IMR-90 (cell line): ENCODE measurements at regions not wholly inside any gene's neighbourhood (a gene's known extent, or its start where the extent isn't known, plus 50 kb on each side); places are given as distances from the start of the nearest gene placed in this dataset.

Experiments used
- ATAC-seq: fragments of 200-7000 bp; cut with Tn5 transposase; 2 replicates; pipeline ENCODE4 v1.9.1; 2020; ENCODE audit warnings: low read depth, mild to moderate bottlenecking, moderate library complexity
- BruUV-seq: library from RNA; stranded (reverse); fragments of 400-500 nt; replicated peaks from 2 replicates; lab custom pipeline; 2021; lab: Mats Ljungman, UMichigan
- CTCF ChIA-PET: fragments of 300-600 bp; formaldehyde crosslinking; extraction: SDS; loops from one replicate; lab custom pipeline; 2021; ENCODE audit warnings: antibody characterized with exemption; lab: Yijun Ruan, JAX
- POLR2A ChIA-PET: fragments of 300-600 bp; sonication (Branson Sonifier 250); formaldehyde crosslinking; loops from one replicate; lab custom pipeline; 2022; ENCODE audit warnings: antibody characterized with exemption; ENCODE audit not compliant: unreplicated experiment; lab: Charles Lee
- DNase-seq: peaks from one replicate; pipeline ENCODE4 v3.0.0; 2013
- H2AFZ ChIP-seq: replicated peaks from 2 replicates; pipeline ENCODE3; 2013; ENCODE audit warnings: low read length, mild to moderate bottlenecking; ENCODE audit not compliant: poor library complexity
- H2AK5ac ChIP-seq: 2 replicates; pipeline ENCODE4 v1.6.1; 2013; ENCODE audit warnings: low read depth, low read length, inconsistent platforms
- H2AK9ac ChIP-seq: replicated peaks from 2 replicates; pipeline ENCODE3; 2013; ENCODE audit warnings: mild to moderate bottlenecking, low read depth, low read length, moderate library complexity; ENCODE audit not compliant: poor library complexity
- H2BK120ac ChIP-seq: 2 replicates; pipeline ENCODE4 v1.6.1; 2013; ENCODE audit warnings: low read depth, low read length, inconsistent platforms
- H2BK15ac ChIP-seq: 3 replicates; pipeline ENCODE4 v1.6.1; 2013; ENCODE audit warnings: low read depth, low read length, inconsistent platforms
- H2BK20ac ChIP-seq: 2 replicates; pipeline ENCODE4 v1.6.1; 2013; ENCODE audit warnings: low read depth, mild to moderate bottlenecking, inconsistent platforms, low read length, moderate library complexity
- H2BK5ac ChIP-seq: 2 replicates; pipeline ENCODE4 v1.6.1; 2013; ENCODE audit warnings: mild to moderate bottlenecking, low read depth, low read length, inconsistent platforms; ENCODE audit not compliant: poor library complexity, severe bottlenecking
- H3K14ac ChIP-seq: replicated peaks from 2 replicates; pipeline ENCODE4 v1.6.1; 2013; ENCODE audit warnings: low read depth, low read length, inconsistent platforms
- H3K18ac ChIP-seq: 2 replicates; pipeline ENCODE4 v1.6.1; 2013; ENCODE audit warnings: low read depth, low read length, control low read depth
- H3K23ac ChIP-seq: 2 replicates; pipeline ENCODE4 v1.6.1; 2013; ENCODE audit warnings: low read depth, low read length, inconsistent platforms
- H3K27ac ChIP-seq: 2 replicates; pipeline ENCODE4 v1.5.1; 2013; ENCODE audit warnings: mild to moderate bottlenecking, control low read depth, low read length; ENCODE audit not compliant: insufficient read depth
- H3K27me3 ChIP-seq: 2 replicates; pipeline ENCODE4 v1.6.1; 2013; ENCODE audit warnings: low read length; ENCODE audit not compliant: control insufficient read depth, insufficient read depth
- H3K36me3 ChIP-seq: 2 replicates; pipeline ENCODE4 v1.6.1; 2013; ENCODE audit warnings: low read length, mixed read lengths; ENCODE audit not compliant: control insufficient read depth, insufficient read depth
- H3K4ac ChIP-seq: 2 replicates; pipeline ENCODE4 v1.6.1; 2013; ENCODE audit warnings: low read depth, low read length, inconsistent platforms
- H3K4me1 ChIP-seq: 2 replicates; pipeline ENCODE4 v1.6.1; 2013; ENCODE audit warnings: low read length, mixed read lengths; ENCODE audit not compliant: control insufficient read depth, insufficient read depth
- H3K4me2 ChIP-seq: 2 replicates; pipeline ENCODE4 v1.6.1; 2013; ENCODE audit warnings: low read depth, mild to moderate bottlenecking, control low read depth, low read length, moderate library complexity
- H3K4me3 ChIP-seq: 2 replicates; pipeline ENCODE4 v1.5.1; 2013; ENCODE audit warnings: low read depth, mild to moderate bottlenecking, control low read depth, low read length, moderate library complexity; ENCODE audit not compliant: insufficient read depth
- H3K56ac ChIP-seq: 2 replicates; pipeline ENCODE4 v1.6.1; 2013; ENCODE audit warnings: low read length, inconsistent platforms; ENCODE audit not compliant: insufficient read depth; ENCODE audit errors: extremely low read depth
- H3K79me1 ChIP-seq, 2 experiments: 2 replicates each; pipeline ENCODE4 v1.6.1; 2013; ENCODE audit warnings: low read length in 2 of 2, inconsistent platforms in 1 of 2, low read depth in 1 of 2
- H3K9ac ChIP-seq: 2 replicates; pipeline ENCODE4 v1.6.1; 2013; ENCODE audit warnings: low read depth, low read length, control low read depth
- H3K9me1 ChIP-seq: 2 replicates; pipeline ENCODE4 v1.6.1; 2013; ENCODE audit warnings: low read length, inconsistent platforms; ENCODE audit not compliant: insufficient read depth
- H3K9me3 ChIP-seq: 2 replicates; pipeline ENCODE4 v1.6.1; 2013; ENCODE audit warnings: low read length; ENCODE audit not compliant: control insufficient read depth, insufficient read depth
- H4K20me1 ChIP-seq: 2 replicates; pipeline ENCODE4 v1.6.1; 2013; ENCODE audit warnings: low read length, inconsistent platforms; ENCODE audit not compliant: insufficient read depth
- H4K5ac ChIP-seq: 2 replicates; pipeline ENCODE4 v1.6.1; 2013; ENCODE audit warnings: mild to moderate bottlenecking, low read depth, low read length, control low read depth
- H4K8ac ChIP-seq, 2 experiments: 2 replicates each; pipeline ENCODE4 v1.6.1; 2013; ENCODE audit warnings: low read depth in 2 of 2, low read length in 2 of 2, control low read depth in 1 of 2, inconsistent platforms in 1 of 2
- H4K91ac ChIP-seq: 2 replicates; pipeline ENCODE4 v1.6.1; 2013; ENCODE audit warnings: low read depth, low read length, inconsistent platforms; ENCODE audit not compliant: insufficient read depth
- BHLHE40 ChIP-seq: fragments of 150-350 bp; IDR thresholded peaks from 2 replicates; pipeline ENCODE4 v1.6.1; 2016; ENCODE audit warnings: mild to moderate bottlenecking, low read depth, low read length
- CEBPB ChIP-seq: IDR thresholded peaks from 2 replicates; pipeline ENCODE4 v1.6.1; 2012; ENCODE audit warnings: low read depth, low read length, improper control_type of control experiment
- CHD1 ChIP-seq: IDR thresholded peaks from 2 replicates; pipeline ENCODE4 v1.6.1; 2012; ENCODE audit warnings: low read depth, low read length, improper control_type of control experiment
- CTCF ChIP-seq: conservative IDR thresholded peaks from 2 replicates; pipeline ENCODE4 v1.5.1; 2012; ENCODE audit warnings: mild to moderate bottlenecking, low read depth, low read length, improper control_type of control experiment
- ELK1 ChIP-seq: fragments of 150-350 bp; IDR thresholded peaks from 2 replicates; pipeline ENCODE4 v1.6.1; 2016; ENCODE audit warnings: low read depth, mild to moderate bottlenecking, low read length, moderate library complexity, borderline replicate concordance
- FOS ChIP-seq: fragments of 150-350 bp; IDR thresholded peaks from 2 replicates; pipeline ENCODE4 v1.6.1; 2016; ENCODE audit warnings: low read depth, low read length
- MAFK ChIP-seq: IDR thresholded peaks from 2 replicates; pipeline ENCODE4 v1.6.1; 2012; ENCODE audit warnings: low read depth, low read length, improper control_type of control experiment
- MAZ ChIP-seq: IDR thresholded peaks from 2 replicates; pipeline ENCODE4 v1.6.1; 2012; ENCODE audit warnings: low read depth, mild to moderate bottlenecking, low read length, improper control_type of control experiment, moderate library complexity, borderline replicate concordance
- MXI1 ChIP-seq: IDR thresholded peaks from 2 replicates; pipeline ENCODE4 v1.6.1; 2012; ENCODE audit warnings: low read depth, mild to moderate bottlenecking, low read length, moderate library complexity, borderline replicate concordance
- NFE2L2 ChIP-seq: fragments of 150-350 bp; IDR thresholded peaks from 2 replicates; pipeline ENCODE4 v1.6.1; 2016; ENCODE audit warnings: low read depth, mild to moderate bottlenecking, low read length
- POLR2A ChIP-seq: IDR thresholded peaks from 2 replicates; pipeline ENCODE4 v1.6.1; 2012; ENCODE audit warnings: mild to moderate bottlenecking, low read depth, low read length
- RAD21 ChIP-seq: IDR thresholded peaks from 2 replicates; pipeline ENCODE4 v1.6.1; 2012; ENCODE audit warnings: low read length, improper control_type of control experiment
- RCOR1 ChIP-seq: IDR thresholded peaks from 2 replicates; pipeline ENCODE4 v1.6.1; 2012; ENCODE audit warnings: mild to moderate bottlenecking, low read length, improper control_type of control experiment; ENCODE audit not compliant: insufficient replicate concordance
- RFX5 ChIP-seq: IDR thresholded peaks from 2 replicates; pipeline ENCODE4 v1.8.0; 2012; ENCODE audit warnings: low read depth, mild to moderate bottlenecking, low read length, moderate library complexity
- SMC3 ChIP-seq: fragments of 150-350 bp; IDR thresholded peaks from 2 replicates; pipeline ENCODE4 v1.6.1; 2016; ENCODE audit warnings: low read depth, mild to moderate bottlenecking, antibody characterized with exemption, low read length, moderate library complexity
- WGBS, 2 experiments: methylation state at CpG; one replicate each; pipeline versions ENCODE4 v1.1.5 to v1.1.7; 2013; ENCODE audit warnings: missing lambda C conversion rate in 2 of 2; ENCODE audit not compliant: insufficient read length in 1 of 2; ENCODE audit errors: extremely low coverage in 2 of 2; 5-methylcytosine and 5-hydroxymethylcytosine counted together
- dilution Hi-C: fragments of 300-500 bp; cut with HindIII; formaldehyde crosslinking; loops from one replicate; pipeline ENCODE4 v1.14.3; 2018; ENCODE audit warnings: low sequenced_read_pairs; ENCODE audit not compliant: unreplicated experiment
- in situ Hi-C: fragments of 300-500 bp; cut with MboI; formaldehyde crosslinking; loops from 3 replicates; pipeline ENCODE4 v1.14.3; 2019; ENCODE audit warnings: low sequenced_read_pairs, inconsistent platforms, mixed read lengths
- intact Hi-C: fragments of 100-400 bp; cut with micrococcal nuclease; formaldehyde crosslinking; loops from 2 replicates; pipeline ENCODE4 v1.10.0; 2022
- TF ChIP-seq, protein P1 (sequence below): fragments of 150-350 bp; IDR thresholded peaks from 2 replicates; pipeline ENCODE4 v1.6.1; 2017; ENCODE audit warnings: mild to moderate bottlenecking, antibody characterized with exemption, low read length, low read depth

- Histone ChIP-seq H2BK15ac (no peak overlapping the region), H3K4ac (no peak overlapping the region), H4K91ac (no peak overlapping the region), H3K56ac (no peak overlapping the region), H3K27ac (no peak overlapping the region), H3K9ac (no peak overlapping the region), H2BK120ac (no peak overlapping the region), H4K5ac (no peak overlapping the region), H4K8ac (no peak overlapping the region), H3K36me3 (no peaks in the 10 kb centered on the region), H3K18ac (no peak overlapping the region), H3K4me2 (no peak overlapping the region), H3K4me3 (no peak overlapping the region), H2AFZ (no peak overlapping the region), H2AK5ac (no peak overlapping the region), H2BK5ac (no peak overlapping the region), H3K23ac (no peak overlapping the region), H3K9me3 (peaks cover 21% of the 10 kb centered on the region), H3K14ac (no peak overlapping the region), H2BK20ac (no peak overlapping the region), H3K79me1 (no peaks in the 10 kb centered on the region), H4K20me1 (no peaks in the 10 kb centered on the region), H3K4me1 (no peaks in the 10 kb centered on the region), H3K27me3 (no peaks in the 10 kb centered on the region), H2AK9ac (no peak overlapping the region), H3K9me1 (no peaks in the 10 kb centered on the region)
- no CpG with 5 or more reads among the region's 2 CpGs for WGBS, 2 experiments
- TF ChIP-seq, protein P1, sequence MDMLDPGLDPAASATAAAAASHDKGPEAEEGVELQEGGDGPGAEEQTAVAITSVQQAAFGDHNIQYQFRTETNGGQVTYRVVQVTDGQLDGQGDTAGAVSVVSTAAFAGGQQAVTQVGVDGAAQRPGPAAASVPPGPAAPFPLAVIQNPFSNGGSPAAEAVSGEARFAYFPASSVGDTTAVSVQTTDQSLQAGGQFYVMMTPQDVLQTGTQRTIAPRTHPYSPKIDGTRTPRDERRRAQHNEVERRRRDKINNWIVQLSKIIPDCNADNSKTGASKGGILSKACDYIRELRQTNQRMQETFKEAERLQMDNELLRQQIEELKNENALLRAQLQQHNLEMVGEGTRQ = no peak
- TF ChIP-seq RAD21 (no peak), MXI1 (no peak), CHD1 (no peak), NFE2L2 (no peak), FOS (no peak), MAFK (no peak), RCOR1 (no peak), POLR2A (no peak), RFX5 (no peak), MAZ (no peak), ELK1 (no peak), SMC3 (no peak), BHLHE40 (no peak), CTCF (no peak), CEBPB (no peak)
- dilution Hi-C loops (no loop called here), in situ Hi-C loops (no loop called here), intact Hi-C loops (no loop called here)
- POLR2A ChIA-PET = no interaction called here
- DNase-seq = no peak
- ATAC-seq = no peak
- BruUV-seq = no TSS peak
- CTCF ChIA-PET = no interaction called here
These were observed 391.7 kb downstream of the EDEM1 start for GRCh38 chr3:5579139-5579602.
